Adrenal gland (tissue), 9 donors: ENCODE measurements at regions not wholly inside any gene's neighbourhood (a gene's known extent, or its start where the extent isn't known, plus 50 kb on each side); places are given as distances from the start of the nearest gene placed in this dataset.

Experiments used
- DNase-seq, 7 donors: peaks; one replicate each; pipeline ENCODE4 v3.0.0-alpha.2; 2019 to 2020
- H3K27ac ChIP-seq, 5 donors: fragments of 200-600 bp; sonication (generic) in 4 of 5; 1 replicate in 3 of 5; 2 replicates in 2 of 5; pipeline versions ENCODE4 v1.5.1 to v1.8.0; 2016 to 2020; ENCODE audit warnings: mild to moderate bottlenecking in 1 of 5
- H3K27me3 ChIP-seq: fragments of 200-600 bp; 2 replicates; pipeline ENCODE4 v1.8.0; 2021
- H3K36me3 ChIP-seq, 2 donors: fragments of 200-600 bp; replicated peaks in 1 of 2; 1 replicate in 1 of 2; 2 replicates in 1 of 2; pipeline versions ENCODE4 v1.5.1 to v1.8.0; 2018 to 2022
- H3K4me1 ChIP-seq, 2 donors: fragments of 200-600 bp; replicated peaks in 1 of 2; 1 replicate in 1 of 2; 2 replicates in 1 of 2; pipeline versions ENCODE4 v1.5.1 to v1.8.0; 2018 to 2021
- H3K4me3 ChIP-seq, 4 donors: fragments of 200-600 bp; sonication (generic) in 3 of 4; one replicate each; pipeline ENCODE4 v1.5.1; 2016 to 2018
- H3K9me3 ChIP-seq, 3 donors: fragments of 200-600 bp; sonication (generic) in 1 of 3; replicated peaks in 1 of 3; 1 replicate in 2 of 3; 2 replicates in 1 of 3; pipeline versions ENCODE4 v1.5.1 to v1.8.0; 2016 to 2021
- POLR2A ChIP-seq, 2 donors: fragments of 450-650 bp; IDR thresholded peaks; one replicate each; pipeline ENCODE4 v1.6.1; 2017; ENCODE audit warnings: antibody characterized with exemption in 2 of 2, mild to moderate bottlenecking in 2 of 2, moderate library complexity in 1 of 2
- WGBS, 4 donors: extraction: QIAGEN DNeasy Blood & Tissue Kit in 2 of 4; methylation state at CpG; one replicate each; pipeline versions ENCODE4 v1.1.5 to v1.1.7; 2013 to 2017; 5-methylcytosine and 5-hydroxymethylcytosine counted together
- intact Hi-C, 2 donors: fragments of 100-400 bp; cut with DNase I; formaldehyde crosslinking; loops; one replicate each; pipeline versions ENCODE4 v1.14.1 to v1.15.0; 2022 to 2023
- TF ChIP-seq, protein P1 (sequence below), 6 experiments: fragments of 450-650 bp in 4 of 6; fragments of 200-600 bp in 2 of 6; sonication (generic) in 1 of 6; IDR thresholded peaks; 1 replicate in 5 of 6; 2 replicates in 1 of 6; pipeline versions ENCODE4 v1.5.1 to v1.8.0; 2016 to 2021; ENCODE audit warnings: antibody characterized with exemption in 6 of 6, mild to moderate bottlenecking in 2 of 6, moderate library complexity in 1 of 6
- donor health status: healthy with polysubstance abuse.
- donor health status: Bipolar disorder and iron deficiency.
- donor health status: DM: yes; HTN: yes; CAD: no.
- donor health status: DM: no; HTN: no; CAD: no.
- donor health status: DM: no; HTN: no; CAD: no.

- H3K4me3 ChIP-seq, result no peak overlapping the region
- no peaks in the 10 kb centered on the region for H3K27me3 ChIP-seq
- H3K4me1 ChIP-seq, result no peaks in the 10 kb centered on the region
- DNase-seq, result no peak
- TF ChIP-seq, protein P1, sequence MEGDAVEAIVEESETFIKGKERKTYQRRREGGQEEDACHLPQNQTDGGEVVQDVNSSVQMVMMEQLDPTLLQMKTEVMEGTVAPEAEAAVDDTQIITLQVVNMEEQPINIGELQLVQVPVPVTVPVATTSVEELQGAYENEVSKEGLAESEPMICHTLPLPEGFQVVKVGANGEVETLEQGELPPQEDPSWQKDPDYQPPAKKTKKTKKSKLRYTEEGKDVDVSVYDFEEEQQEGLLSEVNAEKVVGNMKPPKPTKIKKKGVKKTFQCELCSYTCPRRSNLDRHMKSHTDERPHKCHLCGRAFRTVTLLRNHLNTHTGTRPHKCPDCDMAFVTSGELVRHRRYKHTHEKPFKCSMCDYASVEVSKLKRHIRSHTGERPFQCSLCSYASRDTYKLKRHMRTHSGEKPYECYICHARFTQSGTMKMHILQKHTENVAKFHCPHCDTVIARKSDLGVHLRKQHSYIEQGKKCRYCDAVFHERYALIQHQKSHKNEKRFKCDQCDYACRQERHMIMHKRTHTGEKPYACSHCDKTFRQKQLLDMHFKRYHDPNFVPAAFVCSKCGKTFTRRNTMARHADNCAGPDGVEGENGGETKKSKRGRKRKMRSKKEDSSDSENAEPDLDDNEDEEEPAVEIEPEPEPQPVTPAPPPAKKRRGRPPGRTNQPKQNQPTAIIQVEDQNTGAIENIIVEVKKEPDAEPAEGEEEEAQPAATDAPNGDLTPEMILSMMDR (IDR thresholded peaks at IDR 0.05), result no peak
- no peak for TF ChIP-seq POLR2A (IDR thresholded peaks at IDR 0.05)
- intact Hi-C loops, result no loop called here
- H3K9me3 ChIP-seq, result no peaks in the 10 kb centered on the region
- WGBS, 4 donors, result 19 to 34% (median 28%) methylated on average over 3 of the region's 3 CpGs
- no peak overlapping the region for H3K27ac ChIP-seq
- no peaks in the 10 kb centered on the region for H3K36me3 ChIP-seq
These were observed 372.3 kb downstream of the SV2B start for GRCh38 chr15:91472316-91472756.

- TF ChIP-seq, protein P1 (IDR thresholded peaks at IDR 0.05), result no peak
- no peak for TF ChIP-seq POLR2A (IDR thresholded peaks at IDR 0.05)
- Histone ChIP-seq H3K27me3 (no peaks in the 10 kb centered on the region), H3K4me3 (no peak overlapping the region), H3K9me3 (no peaks in the 10 kb centered on the region), H3K27ac (no peak overlapping the region), H3K36me3 (no peaks in the 10 kb centered on the region), H3K4me1 (no peaks in the 10 kb centered on the region)
- intact Hi-C loops, result no loop called here
- WGBS, 4 donors, result 38 to 55% (median 49%) methylated on average over 3 of the region's 3 CpGs
- DNase-seq, result no peak
These were observed 374.0 kb downstream of the SV2B start for GRCh38 chr15:91473894-91474545.

DNA sequence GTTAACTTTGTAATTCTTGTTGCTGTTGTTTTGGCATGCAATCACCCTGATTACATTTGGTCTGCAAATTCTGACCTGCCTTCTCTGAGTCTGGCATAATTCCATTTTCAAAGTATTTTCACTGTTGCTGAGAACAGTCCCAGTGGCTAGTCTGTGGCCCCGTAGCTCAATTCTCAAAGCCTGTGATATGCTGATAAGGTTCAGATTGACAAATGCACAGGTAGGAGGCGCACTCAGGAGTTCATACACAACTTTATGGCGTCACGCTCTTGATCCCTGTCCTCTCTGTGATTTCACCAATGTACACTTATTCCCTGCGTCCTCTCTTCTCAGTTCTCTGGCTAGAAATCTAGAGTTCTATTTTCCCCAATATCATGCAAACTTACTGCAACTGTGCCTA, 376.6 kb upstream of the SLCO3A1 start:
- intact Hi-C loops, result no loop called here
- Histone ChIP-seq H3K27ac (no peak overlapping the region), H3K4me3 (no peak overlapping the region), H3K9me3 (no peaks in the 10 kb centered on the region), H3K4me1 (no peaks in the 10 kb centered on the region), H3K36me3 (no peaks in the 10 kb centered on the region), H3K27me3 (no peaks in the 10 kb centered on the region)
- no peak for DNase-seq
- TF ChIP-seq, protein P1 (IDR thresholded peaks at IDR 0.05), result no peak
- no peak for TF ChIP-seq POLR2A (IDR thresholded peaks at IDR 0.05)
- 87 to 91% (median 90%) methylated on average over 5 of the region's 5 CpGs for WGBS, 4 donors

- no peak for TF ChIP-seq POLR2A (IDR thresholded peaks at IDR 0.05)
- TF ChIP-seq, protein P1 (IDR thresholded peaks at IDR 0.05), result no peak
- DNase-seq, result no peak
- intact Hi-C loops, result no loop called here
- Histone ChIP-seq H3K9me3 (no peaks in the 10 kb centered on the region), H3K27me3 (no peaks in the 10 kb centered on the region), H3K4me1 (no peaks in the 10 kb centered on the region), H3K27ac (no peak overlapping the region), H3K4me3 (no peak overlapping the region), H3K36me3 (no peaks in the 10 kb centered on the region)
- WGBS, 4 donors, result 73 to 79% (median 78%) methylated on average over 6 of the region's 6 CpGs
These were observed 374.8 kb upstream of the SLCO3A1 start for GRCh38 chr15:91478717-91479191.
